Ovary (tissue), 7 donors: ENCODE measurements at regions not wholly inside any gene's neighbourhood (a gene's known extent, or its start where the extent isn't known, plus 50 kb on each side); places are given as distances from the start of the nearest gene placed in this dataset.

Source experiments
- DNase-seq, 5 donors: peaks; one replicate each; pipeline ENCODE4 v3.0.0-alpha.2; 2019 to 2020
- H3K27ac ChIP-seq, 2 donors: fragments of 200-600 bp; one replicate each; pipeline versions ENCODE4 v1.5.1 to v1.8.0; 2019 to 2022
- H3K27me3 ChIP-seq: fragments of 200-600 bp; one replicate; pipeline ENCODE4 v1.8.0; 2022
- H3K36me3 ChIP-seq: fragments of 200-600 bp; sonication (generic); one replicate; pipeline ENCODE4 v1.5.1; 2019
- H3K4me1 ChIP-seq: one replicate; pipeline ENCODE4 v1.8.1; 2013; ENCODE audit warnings: mild to moderate bottlenecking, moderate library complexity; ENCODE audit not compliant: insufficient read depth
- H3K4me3 ChIP-seq: fragments of 200-600 bp; sonication (generic); one replicate; pipeline ENCODE4 v1.5.1; 2017
- H3K9me3 ChIP-seq, 2 donors: fragments of 200-600 bp in 1 of 2; sonication (generic) in 1 of 2; one replicate each; pipeline versions ENCODE4 v1.5.1 to v1.8.1; 2013 to 2019; ENCODE audit warnings: mild to moderate bottlenecking in 1 of 2, moderate library complexity in 1 of 2
- EP300 ChIP-seq: sonication (generic); formaldehyde crosslinking; IDR thresholded peaks from one replicate; pipeline ENCODE4 v1.6.1; 2017; ENCODE audit warnings: antibody characterized with exemption
- POLR2A ChIP-seq: fragments of 450-650 bp; IDR thresholded peaks from one replicate; pipeline ENCODE4 v1.6.1; 2017; ENCODE audit warnings: antibody characterized with exemption, mild to moderate bottlenecking, moderate library complexity
- WGBS, 3 donors: extraction: QIAGEN DNeasy Blood & Tissue Kit in 1 of 3; methylation state at CpG; one replicate each; pipeline versions ENCODE4 v1.1.5 to v1.1.7; 2013 to 2017; 5-methylcytosine and 5-hydroxymethylcytosine counted together
- intact Hi-C, 4 donors: fragments of 100-400 bp; cut with DNase I; formaldehyde crosslinking; loops; one replicate each; pipeline versions ENCODE4 v1.11.0 to v1.15.1; 2022 to 2023
- TF ChIP-seq, protein P1 (sequence below), 3 donors: fragments of 450-650 bp in 2 of 3; fragments of 200-600 bp in 1 of 3; IDR thresholded peaks; one replicate each; pipeline versions ENCODE4 v1.5.1 to v1.8.0; 2016 to 2022; ENCODE audit warnings: antibody characterized with exemption in 3 of 3, mild to moderate bottlenecking in 1 of 3
- donor health status: DM: no; HTN: no; CAD: no; lungs with moderate emphysema.
- donor health status: DM: no; HTN: no; CAD: no.
- donor health status: Bipolar disorder and iron deficiency.
- donor health status: DM: no; HTN: no; CAD: no.
- donor health status: DM: yes; HTN: yes; CAD: no.

DNA sequence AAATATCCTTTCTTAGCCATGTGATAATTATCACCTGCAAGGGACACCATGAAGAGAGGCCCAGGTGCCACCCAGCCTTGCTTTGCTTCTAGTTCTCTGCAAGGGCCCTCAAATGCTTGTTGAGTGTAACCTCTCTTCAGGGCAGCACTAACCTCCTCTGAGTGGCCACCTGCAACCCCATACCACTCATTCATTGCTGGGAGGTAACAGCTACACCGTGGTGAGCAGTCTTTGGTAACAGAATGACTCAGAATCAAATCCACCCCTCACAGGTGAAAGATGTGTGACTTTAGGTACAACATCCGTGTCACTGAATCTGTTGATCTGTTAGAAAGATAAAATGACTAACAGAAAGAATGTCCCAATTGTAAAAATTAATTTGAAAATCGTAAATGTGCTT is 365.1 kb upstream of the TRPC7 start:
- Histone ChIP-seq H3K36me3 (no peaks in the 10 kb centered on the region), H3K4me3 (no peak overlapping the region), H3K9me3 (no peaks in the 10 kb centered on the region), H3K27me3 (no peaks in the 10 kb centered on the region), H3K4me1 (no peaks in the 10 kb centered on the region), H3K27ac (no peak overlapping the region)
- intact Hi-C loops = no loop called here
- no peak for DNase-seq
- TF ChIP-seq POLR2A = no peak
- no peak for TF ChIP-seq EP300
- TF ChIP-seq, protein P1, sequence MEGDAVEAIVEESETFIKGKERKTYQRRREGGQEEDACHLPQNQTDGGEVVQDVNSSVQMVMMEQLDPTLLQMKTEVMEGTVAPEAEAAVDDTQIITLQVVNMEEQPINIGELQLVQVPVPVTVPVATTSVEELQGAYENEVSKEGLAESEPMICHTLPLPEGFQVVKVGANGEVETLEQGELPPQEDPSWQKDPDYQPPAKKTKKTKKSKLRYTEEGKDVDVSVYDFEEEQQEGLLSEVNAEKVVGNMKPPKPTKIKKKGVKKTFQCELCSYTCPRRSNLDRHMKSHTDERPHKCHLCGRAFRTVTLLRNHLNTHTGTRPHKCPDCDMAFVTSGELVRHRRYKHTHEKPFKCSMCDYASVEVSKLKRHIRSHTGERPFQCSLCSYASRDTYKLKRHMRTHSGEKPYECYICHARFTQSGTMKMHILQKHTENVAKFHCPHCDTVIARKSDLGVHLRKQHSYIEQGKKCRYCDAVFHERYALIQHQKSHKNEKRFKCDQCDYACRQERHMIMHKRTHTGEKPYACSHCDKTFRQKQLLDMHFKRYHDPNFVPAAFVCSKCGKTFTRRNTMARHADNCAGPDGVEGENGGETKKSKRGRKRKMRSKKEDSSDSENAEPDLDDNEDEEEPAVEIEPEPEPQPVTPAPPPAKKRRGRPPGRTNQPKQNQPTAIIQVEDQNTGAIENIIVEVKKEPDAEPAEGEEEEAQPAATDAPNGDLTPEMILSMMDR (IDR thresholded peaks at IDR 0.05) = no peak
- WGBS, 3 donors = 61 to 70% (median 69%) methylated on average over 3 of the region's 3 CpGs

DNA sequence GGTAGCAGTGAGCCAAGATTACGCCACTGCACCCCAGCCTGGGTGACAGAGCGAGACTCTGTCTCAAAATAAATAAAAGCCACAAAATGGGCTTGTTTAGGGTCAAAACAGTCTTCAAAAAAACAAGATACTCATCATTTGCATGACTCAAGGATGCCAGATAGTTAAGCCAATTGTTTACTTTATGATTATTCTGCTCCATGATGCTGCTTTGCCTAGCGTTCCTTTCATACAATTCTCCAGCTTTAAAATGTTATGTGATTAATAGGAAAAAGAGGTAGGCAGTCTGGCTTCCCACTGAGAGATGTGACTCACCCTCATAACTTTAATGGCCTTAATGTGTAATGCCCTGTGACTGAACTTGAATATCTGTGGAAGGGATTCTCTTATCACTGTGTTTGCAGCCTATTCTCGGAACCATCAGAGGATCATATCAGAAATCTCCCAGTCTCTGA is 364.6 kb upstream of the TRPC7 start:
- Histone ChIP-seq H3K9me3 (no peaks in the 10 kb centered on the region), H3K4me1 (no peaks in the 10 kb centered on the region), H3K27ac (no peak overlapping the region), H3K36me3 (no peaks in the 10 kb centered on the region), H3K27me3 (no peaks in the 10 kb centered on the region), H3K4me3 (no peak overlapping the region)
- intact Hi-C loops = no loop called here
- 59 to 60% (median 60%) methylated on average over 4 of the region's 4 CpGs for WGBS, 3 donors
- no peak for DNase-seq
- TF ChIP-seq POLR2A (no peak), EP300 (no peak)
- TF ChIP-seq, protein P1 (IDR thresholded peaks at IDR 0.05) = no peak

DNA sequence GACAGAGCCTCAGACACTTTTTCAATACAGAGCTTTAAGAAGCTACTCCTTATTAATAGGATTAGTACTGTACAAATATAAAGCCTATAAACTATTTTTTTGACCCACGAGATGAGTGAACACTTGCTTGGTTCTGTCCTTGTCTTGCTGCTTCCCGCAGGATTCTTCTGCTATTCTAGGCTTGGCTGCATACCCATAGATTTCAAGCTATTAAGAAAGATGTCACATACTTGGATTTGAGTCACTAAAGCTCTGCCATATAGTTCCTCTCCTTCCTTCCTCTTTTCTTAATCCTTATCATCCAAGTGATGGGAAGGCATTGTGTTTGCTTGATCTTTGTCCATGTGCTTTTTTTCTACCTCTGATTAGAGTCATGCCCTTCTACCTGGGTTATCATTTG is 361.2 kb upstream of the TRPC7 start:
- intact Hi-C loops = no loop called here
- Histone ChIP-seq H3K27me3 (no peaks in the 10 kb centered on the region), H3K27ac (no peak overlapping the region), H3K4me1 (no peaks in the 10 kb centered on the region), H3K36me3 (no peaks in the 10 kb centered on the region), H3K9me3 (no peaks in the 10 kb centered on the region), H3K4me3 (no peak overlapping the region)
- no peak for DNase-seq
- WGBS, 3 donors = 62 to 73% (median 72%) methylated on average over 2 of the region's 2 CpGs
- TF ChIP-seq, protein P1 (IDR thresholded peaks at IDR 0.05) = no peak
- TF ChIP-seq EP300 (no peak), POLR2A (no peak)

DNA sequence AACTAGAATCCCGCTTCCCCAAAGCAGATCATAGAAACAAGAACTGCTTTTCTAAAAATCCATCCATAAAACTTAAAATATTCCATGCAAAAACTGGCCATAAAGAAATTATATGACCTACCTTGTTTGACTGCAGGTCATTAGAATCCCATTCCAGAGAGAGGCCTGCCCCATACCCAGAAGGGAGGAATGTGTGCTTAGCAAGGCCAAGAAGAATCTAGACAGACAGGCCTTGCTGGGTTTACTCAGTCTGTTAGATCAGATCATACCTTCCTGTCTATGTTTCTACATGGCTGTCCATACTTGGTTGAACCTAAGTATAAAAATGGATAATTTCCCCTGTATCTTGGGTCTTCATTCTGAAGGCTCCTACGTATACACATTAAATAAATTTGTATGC is 358.8 kb upstream of the TRPC7 start:
- DNase-seq = no peak
- no peaks in the 10 kb centered on the region for H3K4me1 ChIP-seq
- TF ChIP-seq EP300 (no peak), POLR2A (no peak)
- TF ChIP-seq, protein P1 (IDR thresholded peaks at IDR 0.05) = no peak
- no peak overlapping the region for H3K27ac ChIP-seq
- 72 to 88% (median 75%) methylated on average over 2 of the region's 2 CpGs for WGBS, 3 donors
- H3K4me3 ChIP-seq = no peak overlapping the region
- no peaks in the 10 kb centered on the region for H3K9me3 ChIP-seq
- intact Hi-C loops = no loop called here
- no peaks in the 10 kb centered on the region for H3K36me3 ChIP-seq
- H3K27me3 ChIP-seq = no peaks in the 10 kb centered on the region

DNA sequence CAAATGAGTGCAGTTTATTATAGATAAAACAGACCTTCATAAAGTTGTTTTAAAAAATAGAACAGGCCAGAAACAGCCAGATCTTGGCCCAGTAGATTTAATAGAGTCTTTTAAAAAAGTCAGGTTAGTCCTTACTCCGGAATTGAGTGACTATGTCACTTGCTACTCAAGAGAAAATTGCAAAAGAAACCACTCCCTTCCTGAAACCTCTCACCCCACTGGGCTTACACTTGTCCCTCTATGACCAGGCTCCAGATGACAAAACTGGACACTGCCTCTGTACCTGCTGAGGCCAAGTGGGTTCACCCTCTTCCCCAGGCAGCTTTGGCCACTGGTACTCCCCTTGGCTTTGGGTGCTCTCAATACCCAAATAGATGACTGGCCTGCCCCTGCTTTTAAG is 357.2 kb upstream of the TRPC7 start:
- intact Hi-C loops = no loop called here
- no peaks in the 10 kb centered on the region for H3K36me3 ChIP-seq
- H3K4me1 ChIP-seq = no peaks in the 10 kb centered on the region
- no peaks in the 10 kb centered on the region for H3K27me3 ChIP-seq
- H3K4me3 ChIP-seq = no peak overlapping the region
- no peak for DNase-seq
- no peaks in the 10 kb centered on the region for H3K9me3 ChIP-seq
- no peak overlapping the region for H3K27ac ChIP-seq
- 77 to 88% (median 82%) methylated on average over 1 of the region's 1 CpG for WGBS, 3 donors
- TF ChIP-seq EP300 = no peak
- TF ChIP-seq, protein P1 (IDR thresholded peaks at IDR 0.05) = no peak
- no peak for TF ChIP-seq POLR2A
